HuH-7.5 (cell line): ENCODE measurements at regions not wholly inside any gene's neighbourhood (a gene's known extent, or its start where the extent isn't known, plus 50 kb on each side); places are given as distances from the start of the nearest gene placed in this dataset.
"Not testable (repeated sequence)": the region's sequence is repeated elsewhere in the genome, so short reads cannot be mapped to it uniquely, and the experiment has no call there.

Experiments
- DNase-seq: peaks from one replicate; pipeline ENCODE4 v3.0.0; 2011; ENCODE audit warnings: low spot score

GRCh38 chr10:78210976-78211375, 177.3 kb downstream of the RPS24 start:
- DNase-seq = no peak

DNA sequence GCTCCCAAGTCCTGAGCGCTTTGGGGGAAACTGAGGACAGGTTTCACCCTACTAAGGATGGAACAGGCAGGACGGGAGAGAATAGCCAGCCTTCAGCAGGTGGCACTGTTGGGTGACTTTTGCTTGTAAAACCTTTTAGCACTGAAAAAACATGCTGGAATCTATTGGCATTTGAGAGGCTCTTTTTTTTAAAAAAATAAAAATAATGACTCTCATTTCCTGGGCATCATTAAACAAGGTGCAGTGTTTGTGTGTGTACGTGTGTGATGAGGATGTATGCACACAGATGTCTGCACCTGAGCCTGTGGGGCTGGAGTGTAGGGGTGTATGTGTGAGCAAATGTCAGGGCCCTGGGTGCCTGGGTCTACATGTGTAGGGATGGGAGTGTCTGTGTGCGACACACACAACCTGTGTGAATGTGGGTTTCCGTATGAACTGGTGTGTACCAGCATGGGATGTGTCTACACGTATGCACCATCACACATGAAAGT, 177.9 kb downstream of the RPS24 start:
- DNase-seq = peak; percentile 20

GRCh38 chr10:78212060-78212785, 178.6 kb downstream of the RPS24 start:
- DNase-seq = no peak

DNA sequence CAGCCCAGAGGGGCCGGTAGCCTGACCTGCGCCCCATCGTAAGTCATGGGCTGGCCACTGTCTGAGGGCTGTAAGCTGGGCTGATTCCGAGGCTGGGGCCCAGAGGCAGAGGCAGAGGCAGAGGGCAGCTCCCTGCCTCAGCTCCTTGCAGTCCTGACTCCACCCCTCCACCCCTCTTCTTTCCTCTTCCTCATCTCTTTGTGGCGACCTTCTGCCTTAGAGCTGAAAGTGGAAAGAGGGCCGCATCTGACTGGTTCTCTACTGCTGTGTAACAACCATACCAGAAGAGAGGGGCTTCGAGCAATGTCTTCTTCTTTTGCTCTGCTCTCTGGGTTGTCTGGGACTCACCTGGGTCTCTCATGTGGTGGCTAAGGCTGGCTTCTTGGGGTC, 179.1 kb downstream of the RPS24 start:
- no peak for DNase-seq

DNA sequence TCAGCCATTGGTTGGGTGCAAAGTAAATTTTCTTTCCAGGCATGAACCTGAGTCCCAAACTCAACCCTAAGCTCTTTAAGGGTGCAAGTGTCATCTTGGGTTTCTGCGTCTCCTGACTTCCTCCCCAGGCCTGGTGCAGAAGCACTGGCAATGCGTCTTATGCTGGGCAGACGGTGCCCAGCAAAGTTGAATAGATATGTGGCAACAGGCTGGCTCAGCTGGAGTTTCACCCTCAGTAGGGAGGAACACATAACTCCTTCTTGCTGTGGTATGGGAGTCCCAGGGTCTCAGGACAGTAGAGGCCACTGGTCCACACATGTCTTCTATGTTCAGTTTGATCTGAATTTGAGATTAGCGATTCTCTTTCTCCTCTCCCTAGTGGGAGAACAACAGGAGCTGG, 181.3 kb downstream of the RPS24 start:
- DNase-seq = no peak

DNA sequence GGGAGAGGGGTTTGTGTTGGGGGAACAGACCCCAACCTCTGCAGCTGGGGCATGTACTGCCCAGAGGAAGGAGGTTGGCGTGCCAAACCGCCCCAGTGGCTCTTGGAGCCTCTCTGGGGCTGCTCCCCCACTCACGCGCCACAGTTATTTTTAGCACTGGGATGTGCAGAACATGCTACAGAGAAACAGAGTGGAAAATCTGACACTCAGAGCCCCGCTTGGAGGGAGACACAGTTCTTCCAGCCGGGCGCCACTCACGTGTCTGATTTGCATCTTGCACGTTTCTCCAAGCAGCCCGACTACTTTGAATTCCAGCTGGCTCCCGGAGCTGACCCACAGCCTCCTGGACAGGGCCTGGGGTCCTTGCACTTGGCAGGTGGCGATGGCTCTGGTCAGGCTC, 182.0 kb downstream of the RPS24 start:
- DNase-seq = no peak

- DNase-seq = no peak
These were observed 183.7 kb downstream of the RPS24 start for GRCh38 chr10:78217336-78217735.

GRCh38 chr10:78218798-78219490, 185.3 kb downstream of the RPS24 start:
- DNase-seq = no peak

DNA sequence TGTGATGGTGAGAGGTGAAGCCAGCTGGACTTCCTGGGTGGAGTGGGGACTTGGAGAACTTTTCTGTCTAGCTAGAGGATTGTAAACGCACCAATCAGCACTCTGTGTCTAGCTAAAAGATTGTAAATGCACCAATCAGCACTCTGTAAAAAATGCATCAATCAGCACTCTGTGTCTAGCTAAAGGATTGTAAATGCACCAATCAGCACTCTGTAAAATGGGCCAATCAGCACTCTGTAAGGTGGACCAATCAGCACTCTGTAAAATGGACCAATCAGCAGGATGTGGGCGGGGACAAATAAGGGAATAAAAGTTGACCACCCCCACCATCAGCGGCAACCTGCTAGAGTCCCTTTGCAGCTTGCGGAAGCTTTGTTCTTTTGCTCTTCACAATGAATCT, 185.9 kb downstream of the RPS24 start:
- not testable (repeated sequence) for DNase-seq

GRCh38 chr10:78220781-78221180, 187.1 kb downstream of the RPS24 start:
- DNase-seq = no peak

DNA sequence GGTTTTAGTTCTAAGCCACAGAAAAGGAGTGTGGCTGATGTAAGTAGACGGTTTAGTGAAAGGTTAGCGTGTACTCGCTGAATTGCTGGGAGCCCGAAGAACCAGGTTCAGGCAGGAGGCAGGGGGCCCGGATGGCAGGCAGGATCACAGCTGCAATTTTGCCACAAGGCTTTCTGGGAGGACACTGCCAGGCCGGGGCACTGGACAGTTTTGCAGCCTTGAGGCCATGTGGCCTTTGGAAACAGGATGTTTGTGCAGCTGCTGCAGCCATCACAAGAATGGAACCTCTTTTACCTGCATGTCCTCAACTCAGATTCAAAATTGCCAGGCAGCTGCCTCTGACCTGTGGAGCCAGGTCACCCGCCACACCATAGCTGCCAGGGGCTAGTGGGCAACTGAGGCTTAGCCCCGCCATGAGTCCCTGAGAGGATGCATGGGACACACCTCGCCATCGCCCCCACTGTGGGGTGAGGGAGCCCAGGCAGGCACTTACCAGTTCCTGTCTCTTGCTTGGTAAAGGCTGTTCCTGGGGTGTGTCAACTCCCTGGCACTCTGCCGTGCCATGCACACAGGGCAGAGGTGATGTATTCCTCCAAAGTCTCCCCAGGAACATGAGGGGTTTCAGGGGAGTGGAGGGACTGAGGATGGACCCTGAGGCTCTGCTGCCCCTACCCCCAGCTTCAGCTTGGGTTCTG, 188.6 kb downstream of the RPS24 start:
- no peak for DNase-seq

DNA sequence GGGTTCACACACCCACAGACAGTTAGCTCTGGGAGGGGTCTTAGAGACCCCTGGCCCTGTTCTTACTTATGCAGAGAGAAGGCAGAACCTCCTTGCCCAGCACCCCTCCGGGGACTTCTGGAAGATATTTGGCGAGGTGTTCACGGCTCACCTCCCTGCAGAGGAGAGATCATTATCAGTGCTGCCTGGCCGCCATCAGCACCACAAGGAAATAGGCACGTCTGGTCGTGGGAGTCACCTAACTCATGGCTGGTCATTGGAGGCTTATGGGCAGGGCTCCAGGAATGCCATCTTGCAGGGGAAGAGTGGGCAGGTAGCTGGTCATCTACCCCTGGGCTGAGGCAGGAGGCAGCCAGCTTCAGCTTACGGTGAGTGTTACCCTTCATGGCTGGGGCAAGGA, 189.4 kb downstream of the RPS24 start:
- DNase-seq = no peak

GRCh38 chr10:78224602-78225001, 190.9 kb downstream of the RPS24 start:
- DNase-seq = no peak

DNA sequence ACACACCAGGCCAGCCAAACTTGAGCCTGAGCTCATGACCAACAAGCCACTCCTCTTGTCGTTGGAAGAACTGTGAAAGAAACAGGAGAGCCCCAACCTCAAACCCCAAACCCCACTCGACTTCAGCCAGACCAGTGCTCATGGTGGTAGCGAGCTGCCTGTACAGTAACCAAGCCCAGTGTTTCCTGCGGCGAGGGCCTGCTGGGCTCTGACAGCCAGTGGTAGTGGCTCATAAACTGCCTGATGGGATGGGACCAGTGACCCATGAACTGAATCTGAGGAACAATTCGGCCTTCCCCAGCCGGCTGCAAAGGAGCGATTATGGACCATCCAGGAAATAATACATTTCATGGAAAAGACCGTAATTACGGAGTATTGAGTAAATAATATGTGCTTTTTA, 191.9 kb downstream of the RPS24 start:
- DNase-seq = no peak

DNA sequence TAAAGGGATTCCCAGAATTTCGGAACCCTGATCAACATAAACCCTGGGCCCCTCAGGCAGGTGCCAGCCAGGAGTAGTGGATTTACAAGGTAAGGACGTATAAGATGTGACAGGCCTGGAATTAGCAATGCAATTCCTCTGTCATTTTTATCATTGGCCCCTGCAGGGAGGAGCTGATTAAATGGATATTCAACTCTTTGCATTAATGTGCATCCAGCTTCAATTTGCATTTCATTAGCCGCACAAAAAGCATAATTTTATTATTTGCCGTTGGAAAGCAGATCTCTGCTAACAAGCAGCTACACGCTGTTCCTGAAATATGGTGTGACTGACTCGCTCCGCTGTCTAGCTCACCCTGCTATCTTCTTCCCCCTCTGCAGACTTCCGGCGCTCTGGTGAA, 195.8 kb downstream of the RPS24 start:
- no peak for DNase-seq

DNA sequence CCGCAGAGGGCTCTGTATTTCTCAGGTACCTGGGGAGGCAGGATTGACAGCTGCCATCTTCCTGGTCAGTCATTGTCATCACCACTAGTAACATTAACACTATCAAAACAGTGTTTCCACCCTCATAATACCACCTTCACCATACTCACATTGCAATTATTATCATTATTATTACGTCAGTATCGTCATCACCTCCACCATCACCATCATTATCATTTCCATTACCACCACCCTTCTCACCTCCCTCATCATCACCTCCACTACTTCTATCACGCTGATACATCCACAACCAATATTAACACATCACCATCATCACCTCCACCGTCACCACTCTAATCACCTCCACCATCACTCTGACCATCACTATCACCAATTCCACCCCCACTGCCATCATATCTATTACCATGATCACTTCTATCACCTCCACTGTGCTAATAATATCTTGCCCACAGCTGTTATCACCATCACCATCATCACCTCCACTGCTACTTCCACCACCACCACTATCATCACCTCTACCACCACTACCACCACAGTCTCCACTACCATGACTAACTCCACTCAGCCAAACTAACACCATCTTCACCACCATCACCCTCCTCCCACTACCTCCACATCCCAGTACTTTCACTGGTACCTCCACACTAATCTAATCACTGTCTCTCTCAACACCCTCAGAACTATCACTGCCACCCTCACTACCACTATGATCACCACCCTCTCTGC, 196.4 kb downstream of the RPS24 start:
- DNase-seq = no peak

GRCh38 chr10:78231327-78231726, 197.7 kb downstream of the RPS24 start:
- no peak for DNase-seq

DNA sequence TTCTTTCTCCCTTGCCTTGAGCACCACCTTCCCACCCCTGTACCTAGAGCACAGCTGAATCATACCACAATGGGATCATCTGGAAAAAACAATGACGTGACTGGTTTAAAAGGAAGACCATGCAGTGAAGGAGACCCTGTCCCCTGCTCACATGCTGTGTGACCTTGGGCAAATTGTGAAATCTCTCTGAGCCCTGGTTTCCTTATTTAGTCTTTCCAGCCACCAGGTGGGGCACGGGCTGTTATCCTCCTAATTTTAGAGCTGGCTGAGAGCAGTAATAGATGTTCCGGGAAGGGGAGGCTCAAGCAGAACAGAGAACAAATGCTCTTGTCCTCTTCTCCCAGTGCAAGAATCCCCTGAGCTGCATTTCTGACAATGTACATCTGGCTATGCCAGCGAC, 198.3 kb downstream of the RPS24 start:
- DNase-seq = no peak

DNA sequence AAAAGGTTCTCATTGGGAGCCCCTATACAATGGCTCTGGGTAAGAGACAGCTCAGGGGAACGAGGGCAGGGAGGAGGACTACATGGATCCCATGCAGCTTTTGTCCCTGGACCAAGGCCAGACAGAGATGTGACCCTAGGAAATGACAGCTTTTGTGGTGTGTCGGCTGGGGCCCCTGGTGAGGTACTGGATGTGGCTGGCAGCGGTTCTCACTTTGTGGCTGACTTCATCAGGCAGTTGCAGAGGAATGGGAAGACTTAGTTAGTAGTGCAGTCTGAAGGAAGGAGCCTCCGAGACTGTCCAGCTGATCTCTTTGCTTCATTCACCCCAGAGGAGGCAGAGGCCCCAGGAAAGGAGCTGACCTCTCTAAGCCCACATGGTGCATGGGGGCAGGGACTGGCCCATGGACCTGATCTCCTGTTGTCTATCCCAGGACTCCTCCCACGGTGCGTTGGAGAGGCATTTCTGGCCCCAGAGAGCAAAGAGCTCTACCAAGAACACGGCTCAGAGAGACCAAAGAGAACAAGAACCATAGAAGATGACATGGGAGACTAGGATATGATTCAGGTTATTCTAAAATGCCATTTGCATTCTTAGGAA, 202.9 kb downstream of the RPS24 start:
- no peak for DNase-seq

DNA sequence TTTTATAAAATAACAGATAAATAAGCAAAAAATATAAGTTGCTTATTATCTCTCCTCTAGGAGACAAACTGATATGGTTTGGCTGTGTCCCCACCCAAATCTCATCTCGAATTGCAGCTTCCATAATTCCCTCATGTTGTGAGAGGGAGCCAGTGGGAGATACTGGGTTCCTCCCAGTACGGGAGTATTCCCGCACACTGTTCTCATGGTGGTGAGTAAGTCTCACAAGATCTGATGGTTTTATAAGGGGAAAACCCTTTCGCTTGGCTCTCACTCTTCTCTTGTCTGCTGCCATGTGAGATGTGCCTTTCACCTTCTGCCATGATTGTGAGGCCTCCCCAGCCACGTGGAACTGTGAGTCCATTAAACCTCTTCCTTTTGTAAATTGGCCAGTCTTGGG, 204.3 kb downstream of the RPS24 start:
- DNase-seq = not testable (repeated sequence)

DNA sequence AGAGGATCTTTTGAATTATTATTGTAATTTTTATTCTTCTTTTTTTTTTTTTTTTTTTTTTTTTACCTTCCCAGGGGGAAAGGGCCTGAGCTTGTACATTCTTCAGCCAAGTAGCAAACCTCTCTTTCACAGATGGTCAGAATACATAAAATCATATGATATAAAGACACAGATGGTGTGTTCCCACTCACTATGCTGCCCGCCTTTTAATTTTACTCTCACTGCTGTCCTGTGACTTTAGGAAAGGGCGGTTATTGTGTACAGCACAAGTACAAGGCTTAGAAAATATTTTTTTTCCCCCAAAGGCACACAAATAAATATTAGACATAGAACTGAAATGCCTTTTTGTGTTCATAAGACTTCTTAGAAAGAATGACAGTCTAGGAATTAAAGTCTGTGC, 213.6 kb downstream of the RPS24 start:
- DNase-seq = no peak

DNA sequence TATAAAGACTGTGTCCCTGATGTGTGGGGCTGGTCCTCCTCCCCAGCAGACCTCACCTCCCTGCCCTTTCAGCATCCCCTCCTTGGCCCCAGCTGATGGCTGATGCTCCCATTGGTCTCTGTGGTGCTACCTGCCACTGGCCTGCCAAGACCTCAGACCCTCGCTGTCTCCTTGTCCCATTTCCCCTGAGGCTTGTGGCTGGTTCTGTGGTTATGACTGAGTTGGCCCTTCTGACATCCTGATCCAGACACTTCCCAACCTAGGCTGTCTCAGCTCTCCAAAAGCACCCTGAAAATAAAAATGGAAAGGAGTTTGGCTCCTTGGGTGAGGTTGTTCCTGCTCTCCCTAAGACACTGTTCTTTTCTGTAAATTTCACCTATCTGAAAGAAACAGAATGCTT, 214.2 kb downstream of the RPS24 start:
- DNase-seq = no peak
